Tibial nerve (tissue), 3 donors: ENCODE measurements at regions not wholly inside any gene's neighbourhood (a gene's known extent, or its start where the extent isn't known, plus 50 kb on each side); places are given as distances from the start of the nearest gene placed in this dataset.

Experiments
- CTCF ChIP-seq, 5 experiments: fragments of 200-600 bp in 3 of 5; fragments of 450-650 bp in 2 of 5; sonication (generic) in 3 of 5; IDR thresholded peaks; one replicate each; pipeline ENCODE4 v1.5.1; 2016 to 2019; ENCODE audit warnings: antibody characterized with exemption in 5 of 5, mild to moderate bottlenecking in 3 of 5, moderate library complexity in 2 of 5
- POLR2A ChIP-seq, 2 donors: fragments of 450-650 bp; IDR thresholded peaks; one replicate each; pipeline ENCODE4 v1.6.1; 2017; ENCODE audit warnings: antibody characterized with exemption in 2 of 2, mild to moderate bottlenecking in 2 of 2, moderate library complexity in 2 of 2

GRCh38 chr2:66987733-66988132 lies 409.4 kb upstream of the ETAA1 start:
- TF ChIP-seq CTCF (IDR thresholded peaks at IDR 0.05), result no peak
- TF ChIP-seq POLR2A (IDR thresholded peaks at IDR 0.05), result no peak
